Cerebellar cortex (tissue), 1 donor: ENCODE measurements at regions not wholly inside any gene's neighbourhood (a gene's known extent, or its start where the extent isn't known, plus 50 kb on each side); places are given as distances from the start of the nearest gene placed in this dataset.
A peak's percentile ranks its signal among the peaks of the same experiment; 100 is the strongest.

Experiments used
- DNase-seq: peaks from one replicate; pipeline ENCODE4 v3.0.0-alpha.2; 2015; ENCODE audit warnings: low spot score

- no peak for DNase-seq
Measured at GRCh38 chr2:118565301-118565700, 282.1 kb downstream of the EN1 start.

- DNase-seq, result no peak
Measured at GRCh38 chr2:118562144-118562543, 285.3 kb downstream of the EN1 start.

- no peak for DNase-seq
Measured at GRCh38 chr2:118558846-118559245, 288.6 kb downstream of the EN1 start.

GRCh38 chr2:118557791-118558190 lies 289.7 kb downstream of the EN1 start:
- no peak for DNase-seq

GRCh38 chr2:118557016-118557415 lies 290.4 kb downstream of the EN1 start:
- DNase-seq, result no peak

- no peak for DNase-seq
Measured at GRCh38 chr2:118554616-118555015, 292.8 kb downstream of the EN1 start.

- DNase-seq, result no peak
Measured at GRCh38 chr2:118549503-118549902, 297.9 kb downstream of the EN1 start.

- DNase-seq, result no peak
Measured at GRCh38 chr2:118548880-118549488, 298.5 kb downstream of the EN1 start.

- DNase-seq, result peak; percentile 18
Measured at GRCh38 chr2:118539290-118539689, 308.2 kb downstream of the EN1 start.

GRCh38 chr2:118536306-118536705 lies 311.1 kb downstream of the EN1 start:
- DNase-seq, result no peak

GRCh38 chr2:118535818-118536212 lies 311.6 kb downstream of the EN1 start:
- no peak for DNase-seq

GRCh38 chr2:118535171-118535817 lies 312.2 kb downstream of the EN1 start:
- no peak for DNase-seq

- no peak for DNase-seq
Measured at GRCh38 chr2:118530976-118531375, 316.5 kb downstream of the EN1 start.

GRCh38 chr2:118529908-118530599 lies 317.4 kb downstream of the EN1 start:
- DNase-seq, result no peak

- DNase-seq, result no peak
Measured at GRCh38 chr2:118527571-118527970, 319.9 kb downstream of the EN1 start.

- no peak for DNase-seq
Measured at GRCh38 chr2:118525346-118525745, 322.1 kb downstream of the EN1 start.

- no peak for DNase-seq
Measured at GRCh38 chr2:118524911-118525310, 322.5 kb downstream of the EN1 start.

GRCh38 chr2:118523761-118524160 lies 323.7 kb downstream of the EN1 start:
- no peak for DNase-seq

GRCh38 chr2:118521960-118522359 lies 325.5 kb downstream of the EN1 start:
- DNase-seq, result no peak

GRCh38 chr2:118521272-118521671 lies 326.2 kb downstream of the EN1 start:
- DNase-seq, result no peak

- DNase-seq, result peak; percentile 16
Measured at GRCh38 chr2:118520246-118520645, 327.2 kb downstream of the EN1 start.

GRCh38 chr2:118519511-118519910 lies 327.9 kb downstream of the EN1 start:
- no peak for DNase-seq

GRCh38 chr2:118510807-118511206 lies 336.6 kb downstream of the EN1 start:
- no peak for DNase-seq
